Lung (tissue), 11 donors: ENCODE measurements at regions not wholly inside any gene's neighbourhood (a gene's known extent, or its start where the extent isn't known, plus 50 kb on each side); places are given as distances from the start of the nearest gene placed in this dataset.

Experiments used
- ATAC-seq: fragments of 200-7000 bp; cut with Tn5 transposase; one replicate; pipeline ENCODE4 v1.9.1; 2020; ENCODE audit warnings: moderate number of reproducible peaks; ENCODE audit not compliant: insufficient read depth, low FRiP score
- DNase-seq, 3 donors: peaks; one replicate each; pipeline ENCODE4 v3.0.0-alpha.2; 2013 to 2017
- H3K27ac ChIP-seq, 2 donors: one replicate each; pipeline ENCODE4 v1.5.1; 2013; ENCODE audit warnings: mild to moderate bottlenecking in 2 of 2, moderate library complexity in 2 of 2, control low read depth in 1 of 2, inconsistent platforms in 1 of 2, low read depth in 1 of 2, low read length in 1 of 2
- H3K27me3 ChIP-seq, 3 donors: one replicate each; pipeline ENCODE4 v1.5.1; 2013; ENCODE audit warnings: low read length in 2 of 3; ENCODE audit not compliant: control insufficient read depth in 3 of 3, insufficient read depth in 3 of 3
- H3K36me3 ChIP-seq, 4 donors: one replicate each; pipeline ENCODE4 v1.5.1; 2013; ENCODE audit warnings: low read length in 4 of 4, mild to moderate bottlenecking in 1 of 4, moderate library complexity in 1 of 4; ENCODE audit not compliant: control insufficient read depth in 4 of 4, insufficient read depth in 4 of 4
- H3K4me1 ChIP-seq, 5 donors: one replicate each; pipeline ENCODE4 v1.5.1; 2013; ENCODE audit warnings: low read length in 5 of 5, mild to moderate bottlenecking in 2 of 5, moderate library complexity in 1 of 5; ENCODE audit not compliant: control insufficient read depth in 5 of 5, insufficient read depth in 5 of 5
- H3K4me3 ChIP-seq: one replicate; pipeline ENCODE4 v1.5.1; 2013; ENCODE audit warnings: mild to moderate bottlenecking, control low read depth, moderate library complexity
- H3K9ac ChIP-seq, 2 donors: one replicate each; pipeline ENCODE4 v1.5.1; 2013; ENCODE audit warnings: low read length in 2 of 2, control low read depth in 1 of 2; ENCODE audit not compliant: insufficient read depth in 1 of 2
- H3K9me3 ChIP-seq, 4 donors: one replicate each; pipeline ENCODE4 v1.5.1; 2013; ENCODE audit warnings: low read length in 3 of 4, mild to moderate bottlenecking in 1 of 4, moderate library complexity in 1 of 4; ENCODE audit not compliant: control insufficient read depth in 4 of 4, insufficient read depth in 3 of 4
- CTCF ChIP-seq: IDR thresholded peaks from 2 replicates; pipeline ENCODE4 v1.5.1; 2012; ENCODE audit warnings: mild to moderate bottlenecking; ENCODE audit errors: control extremely low read depth, extremely low read depth
- WGBS, 2 donors: extraction: QIAGEN DNeasy Blood & Tissue Kit; methylation state at CpG; one replicate each; pipeline ENCODE4 v1.1.7; 2013; 5-methylcytosine and 5-hydroxymethylcytosine counted together
- donor health status: control.
- donor health status: control.
- donor health status: Bipolar disorder and iron deficiency.
- donor health status: healthy.
- donor health status: DM: yes; HTN: yes; CAD: no.

- no peak for DNase-seq
- ATAC-seq: no peak
- TF ChIP-seq CTCF: no peak
- Histone ChIP-seq H3K36me3 (no peaks in the 10 kb centered on the region), H3K27me3 (no peaks in the 10 kb centered on the region), H3K4me3 (no peak overlapping the region), H3K9ac (no peak overlapping the region), H3K4me1 (no peaks in the 10 kb centered on the region), H3K27ac (no peak overlapping the region), H3K9me3 (no peaks in the 10 kb centered on the region)
- 74 to 84% methylated on average over 2 of the region's 2 CpGs for WGBS, 2 donors
Observed at GRCh38 chr9:23571414-23572104, 254.5 kb downstream of the ELAVL2 start.

GRCh38 chr9:23573800-23574199 lies 252.2 kb downstream of the ELAVL2 start:
- Histone ChIP-seq H3K4me3 (no peak overlapping the region), H3K9ac (no peak overlapping the region), H3K36me3 (no peaks in the 10 kb centered on the region), H3K27ac (no peak overlapping the region), H3K9me3 (no peaks in the 10 kb centered on the region), H3K4me1 (no peaks in the 10 kb centered on the region), H3K27me3 (no peaks in the 10 kb centered on the region)
- TF ChIP-seq CTCF: no peak
- ATAC-seq: no peak
- no peak for DNase-seq

- Histone ChIP-seq H3K9ac (no peak overlapping the region), H3K9me3 (no peaks in the 10 kb centered on the region), H3K4me1 (no peaks in the 10 kb centered on the region), H3K27me3 (no peaks in the 10 kb centered on the region), H3K4me3 (no peak overlapping the region), H3K27ac (no peak overlapping the region), H3K36me3 (no peaks in the 10 kb centered on the region)
- whole genome bisulfite sequencing, 2 donors: 66 to 76% methylated on average over 1 of the region's 1 CpG
- ATAC-seq (no peak), DNase-seq (no peak)
- no peak for TF ChIP-seq CTCF
Observed at GRCh38 chr9:23577611-23578010, 248.4 kb downstream of the ELAVL2 start.

- DNase-seq: no peak
- Histone ChIP-seq H3K27me3 (no peaks in the 10 kb centered on the region), H3K27ac (no peak overlapping the region), H3K4me3 (no peak overlapping the region), H3K9ac (no peak overlapping the region), H3K36me3 (no peaks in the 10 kb centered on the region), H3K4me1 (no peaks in the 10 kb centered on the region), H3K9me3 (no peaks in the 10 kb centered on the region)
- no peak for TF ChIP-seq CTCF
- ATAC-seq: no peak
- WGBS, 2 donors: 72 to 75% methylated on average over 3 of the region's 3 CpGs
Observed at GRCh38 chr9:23581931-23582330, 244.1 kb downstream of the ELAVL2 start.
